Lower leg skin (tissue), 4 donors: ENCODE measurements at regions not wholly inside any gene's neighbourhood (a gene's known extent, or its start where the extent isn't known, plus 50 kb on each side); places are given as distances from the start of the nearest gene placed in this dataset.
"Not testable (repeated sequence)": the region's sequence is repeated elsewhere in the genome, so short reads cannot be mapped to it uniquely, and the experiment has no call there.

ENCODE experiments used
- DNase-seq, 2 donors: peaks; one replicate each; pipeline ENCODE4 v3.0.0-alpha.2; 2019; ENCODE audit warnings: low spot score in 2 of 2
- H3K4me3 ChIP-seq: fragments of 200-600 bp; sonication (generic); 2 replicates; pipeline ENCODE4 v1.5.1; 2017; ENCODE audit warnings: mild to moderate bottlenecking, low read depth; ENCODE audit not compliant: poor library complexity, severe bottlenecking
- CTCF ChIP-seq, 3 donors: fragments of 450-650 bp; IDR thresholded peaks; one replicate each; pipeline ENCODE4 v1.5.1; 2016; ENCODE audit warnings: antibody characterized with exemption in 3 of 3, mild to moderate bottlenecking in 3 of 3, moderate library complexity in 2 of 3
- POLR2A ChIP-seq, 2 donors: fragments of 450-650 bp; IDR thresholded peaks; one replicate each; pipeline ENCODE4 v1.6.1; 2016 to 2017; ENCODE audit warnings: antibody characterized with exemption in 2 of 2, mild to moderate bottlenecking in 1 of 2, moderate library complexity in 1 of 2
- WGBS, 2 donors: methylation state at CpG; one replicate each; pipeline ENCODE4 v1.1.5; 2018; 5-methylcytosine and 5-hydroxymethylcytosine counted together
- intact Hi-C: fragments of 100-400 bp; cut with DNase I; formaldehyde crosslinking; loops from one replicate; pipeline ENCODE4 v1.15.0; 2023; ENCODE audit warnings: low total_unique reads

DNA sequence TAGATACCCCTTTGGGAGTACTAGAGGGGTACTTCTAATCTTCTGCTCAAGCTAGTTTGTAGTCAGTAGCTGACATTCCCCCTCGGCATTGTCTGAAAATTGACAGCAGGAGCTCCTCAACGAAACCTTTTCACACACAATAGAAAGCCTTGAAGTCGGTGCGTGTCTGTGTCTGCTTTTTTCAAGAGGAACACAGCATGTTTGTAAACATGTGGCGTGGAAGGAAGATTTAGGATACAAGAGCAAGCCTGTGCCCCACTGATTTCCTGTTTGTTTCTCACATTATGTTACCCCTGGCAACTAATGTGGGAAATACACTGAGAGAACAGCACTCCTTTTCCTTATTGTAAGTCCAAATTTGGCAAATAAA is 252.6 kb downstream of the ANKRD50 start:
- TF ChIP-seq POLR2A (IDR thresholded peaks at IDR 0.05) (no peak), CTCF (IDR thresholded peaks at IDR 0.05) (no peak)
- no peak for DNase-seq
- no peak overlapping the region for H3K4me3 ChIP-seq
- intact Hi-C loops, result no loop called here
- WGBS, 2 donors, result 28% methylated on average over 5 of the region's 5 CpGs

DNA sequence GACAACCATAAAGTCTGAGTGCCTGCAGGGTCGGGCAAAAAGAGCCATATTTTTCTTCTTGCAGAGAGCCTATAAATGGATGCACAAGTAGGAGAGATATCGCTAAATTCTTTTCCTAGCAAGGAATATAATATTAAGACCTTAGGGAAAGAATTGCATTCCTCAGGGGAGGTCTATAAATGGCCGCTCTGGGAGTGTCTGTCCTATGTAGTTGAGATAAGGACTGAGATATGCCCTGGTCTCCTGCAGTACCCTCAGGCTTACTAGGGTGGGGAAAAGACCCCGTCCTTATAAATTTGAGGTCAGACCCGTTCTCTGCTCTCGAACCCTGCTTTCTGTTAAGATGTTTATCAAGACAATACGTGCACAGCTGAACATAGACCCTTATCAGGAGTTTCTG is 250.9 kb downstream of the ANKRD50 start:
- intact Hi-C loops, result not testable (repeated sequence)
- WGBS, 2 donors, result 93 to 96% methylated on average over 7 of the region's 7 CpGs

DNA sequence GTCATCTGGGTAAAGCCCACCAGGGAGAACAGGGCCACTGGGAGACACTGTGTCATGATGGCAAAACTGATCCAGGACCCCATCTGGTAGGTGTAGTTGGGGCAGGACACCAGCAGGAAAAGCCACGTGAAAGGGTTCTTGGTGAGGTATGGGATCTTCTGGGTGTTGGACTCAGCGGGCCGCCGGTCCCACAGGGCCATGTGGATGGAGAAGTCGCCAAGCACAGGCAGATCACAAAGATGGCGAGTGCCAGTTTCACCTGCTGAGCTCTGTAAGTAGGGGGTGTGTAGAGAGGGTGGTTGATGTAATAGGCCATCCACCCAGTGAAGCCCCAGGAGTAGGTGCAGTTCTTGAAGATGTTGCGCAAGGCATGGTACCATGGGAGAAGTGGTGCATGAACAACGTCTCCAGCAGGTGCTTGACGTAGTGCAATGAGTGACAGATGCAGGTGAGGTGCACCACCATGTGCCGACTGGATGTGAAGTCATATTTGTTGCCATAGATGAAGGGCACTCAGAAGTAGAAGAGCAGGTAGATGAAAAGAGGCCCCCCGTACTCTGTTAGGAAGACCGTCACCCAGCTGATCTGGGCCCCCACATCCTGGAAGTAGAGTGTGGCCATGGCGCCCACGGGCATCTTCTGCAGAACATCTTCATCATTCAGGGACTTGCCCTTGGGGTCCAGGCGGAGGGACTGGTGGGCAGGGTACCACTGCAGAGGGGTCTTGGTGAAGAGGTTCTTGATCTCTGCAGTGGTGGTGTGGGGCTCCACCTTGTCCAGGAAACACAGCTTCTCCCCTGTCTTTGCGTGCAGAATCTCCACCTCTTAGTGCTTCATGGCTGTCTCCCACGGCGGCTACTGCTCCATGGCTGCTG is 249.3 kb downstream of the ANKRD50 start:
- TF ChIP-seq CTCF (IDR thresholded peaks at IDR 0.05), result no peak
- no peak for DNase-seq
- intact Hi-C loops, result no loop called here
- no peak overlapping the region for H3K4me3 ChIP-seq
- 90 to 93% methylated on average over 15 to 18 of the region's 18 CpGs for WGBS, 2 donors

More for the DNA sequence above, 250.9 kb downstream of the ANKRD50 start:
- H3K4me3 ChIP-seq, DNase-seq: not testable (repeated sequence)

DNA sequence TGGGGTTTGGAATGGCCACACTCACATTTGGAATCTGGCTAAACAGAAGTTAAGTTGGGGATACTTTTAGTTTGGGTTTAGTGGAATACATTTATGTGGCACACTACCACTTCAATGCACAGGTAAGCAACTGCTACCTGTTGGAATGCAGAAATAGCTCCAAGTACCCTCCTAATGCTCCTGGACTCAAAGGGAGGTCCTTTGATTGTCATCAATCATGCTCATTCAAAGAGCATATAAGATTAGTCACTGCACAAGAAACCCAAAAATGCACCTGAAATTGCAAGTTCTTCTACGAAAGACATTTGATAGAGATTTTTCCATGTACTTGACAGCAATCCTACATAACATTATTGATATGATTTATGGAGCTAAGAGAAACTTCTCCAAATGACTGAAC is 247.7 kb downstream of the ANKRD50 start:
- H3K4me3 ChIP-seq, result no peak overlapping the region
- 81 to 85% methylated on average over 1 of the region's 1 CpG for WGBS, 2 donors
- intact Hi-C loops, result no loop called here
- DNase-seq, result no peak
- TF ChIP-seq CTCF (IDR thresholded peaks at IDR 0.05), result no peak
- no peak for TF ChIP-seq POLR2A (IDR thresholded peaks at IDR 0.05)

DNA sequence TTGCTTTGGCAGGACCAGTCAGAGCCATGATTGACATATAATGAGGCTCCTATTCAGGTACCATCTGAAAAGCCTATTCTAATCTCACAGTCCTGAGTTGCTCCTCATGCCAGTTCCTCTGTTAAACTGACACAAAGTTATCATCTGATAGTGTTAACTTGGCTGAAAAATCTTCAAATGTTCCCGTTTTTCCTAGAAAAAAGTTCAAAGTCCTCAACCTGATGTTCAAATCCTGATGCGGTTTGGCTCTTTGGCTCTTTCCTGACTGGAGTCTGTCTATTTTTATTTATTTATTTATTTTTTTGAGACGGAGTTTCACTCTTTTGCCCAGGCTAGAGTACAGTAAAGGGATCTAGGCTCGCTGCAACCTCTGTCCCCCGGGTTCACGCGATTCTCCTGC is 244.2 kb downstream of the ANKRD50 start:
- WGBS, 2 donors, result 93 to 94% methylated on average over 7 of the region's 7 CpGs
- no peak for TF ChIP-seq CTCF (IDR thresholded peaks at IDR 0.05)
- TF ChIP-seq POLR2A (IDR thresholded peaks at IDR 0.05), result no peak

GRCh38 chr4:124469981-124470380 is 242.6 kb downstream of the ANKRD50 start:
- TF ChIP-seq CTCF (IDR thresholded peaks at IDR 0.05) (no peak), POLR2A (IDR thresholded peaks at IDR 0.05) (no peak)
- DNase-seq, result no peak
- intact Hi-C loops, result no loop called here
- no peak overlapping the region for H3K4me3 ChIP-seq

More for the DNA sequence above, 244.2 kb downstream of the ANKRD50 start:
- no peak overlapping the region for H3K4me3 ChIP-seq
- intact Hi-C loops, result no loop called here
- DNase-seq, result no peak
